HG02571 (cell line): ENCODE measurements at regions not wholly inside any gene's neighbourhood (a gene's known extent, or its start where the extent isn't known, plus 50 kb on each side); places are given as distances from the start of the nearest gene placed in this dataset.

ENCODE experiments used
- ATAC-seq: cut with Tn5 transposase; IDR thresholded peaks from one replicate; pipeline ENCODE4 v1.9.1; 2021; ENCODE audit warnings: mild to moderate bottlenecking, moderate library complexity; ENCODE audit not compliant: unreplicated experiment

DNA sequence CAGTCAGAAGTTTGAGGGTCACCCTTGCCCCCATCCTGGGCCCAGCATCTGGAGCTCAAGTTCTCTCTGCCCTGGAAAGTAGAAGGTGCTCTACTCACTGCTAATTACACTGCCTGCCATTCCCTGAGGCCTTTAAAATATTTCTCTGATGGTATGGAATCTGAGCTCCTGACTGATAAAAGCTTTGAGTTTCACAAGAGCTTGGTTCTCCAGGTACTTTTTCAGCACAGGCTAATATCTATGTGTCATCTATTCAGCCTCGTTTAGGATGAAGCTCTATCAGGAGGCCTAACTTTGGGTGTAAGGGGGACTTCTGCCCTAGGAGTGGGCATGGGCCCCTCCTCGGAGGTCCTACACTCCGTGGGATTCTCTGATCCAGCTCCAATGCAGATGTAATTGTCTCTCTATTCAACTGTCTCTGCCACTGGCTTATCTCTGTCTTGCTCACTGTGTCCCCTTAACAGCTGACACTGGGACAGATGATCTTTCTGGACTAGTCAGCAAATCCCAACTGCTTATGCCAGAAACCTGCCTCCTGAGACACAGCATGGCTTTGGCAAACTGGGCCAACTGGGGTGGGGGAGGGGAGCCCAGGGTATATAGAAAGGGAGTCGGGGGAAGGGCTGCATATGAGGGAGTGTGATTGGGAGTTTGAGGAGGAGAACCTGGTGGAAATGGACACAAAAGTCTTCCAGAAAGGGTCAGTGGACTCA, 104.2 kb upstream of the GADD45A start:
- ATAC-seq = no peak

GRCh38 chr1:67582625-67583461, 102.2 kb upstream of the GADD45A start:
- ATAC-seq = no peak

- no peak for ATAC-seq
Measured at GRCh38 chr1:67583462-67583950, 101.5 kb upstream of the GADD45A start.

DNA sequence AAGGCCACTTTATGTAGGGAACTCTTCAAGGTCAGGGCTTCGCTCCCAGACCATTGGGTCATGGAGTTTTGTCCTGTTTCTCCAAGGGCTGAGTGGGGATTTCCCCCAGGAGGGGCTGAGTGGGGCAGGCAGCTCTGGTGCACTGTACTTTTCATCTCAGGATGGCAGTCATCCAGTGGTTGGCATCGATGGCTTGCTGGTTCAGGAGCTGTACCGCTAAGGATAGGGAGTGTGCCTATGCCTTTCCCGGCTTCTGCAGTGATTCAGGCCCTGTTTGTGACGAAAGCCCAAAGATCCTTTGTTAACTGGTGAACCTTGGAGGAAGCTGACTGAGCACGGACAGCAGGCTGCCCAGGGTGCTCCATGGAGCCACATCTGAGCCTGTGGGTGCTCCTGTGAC, 100.1 kb upstream of the GADD45A start:
- no peak for ATAC-seq

DNA sequence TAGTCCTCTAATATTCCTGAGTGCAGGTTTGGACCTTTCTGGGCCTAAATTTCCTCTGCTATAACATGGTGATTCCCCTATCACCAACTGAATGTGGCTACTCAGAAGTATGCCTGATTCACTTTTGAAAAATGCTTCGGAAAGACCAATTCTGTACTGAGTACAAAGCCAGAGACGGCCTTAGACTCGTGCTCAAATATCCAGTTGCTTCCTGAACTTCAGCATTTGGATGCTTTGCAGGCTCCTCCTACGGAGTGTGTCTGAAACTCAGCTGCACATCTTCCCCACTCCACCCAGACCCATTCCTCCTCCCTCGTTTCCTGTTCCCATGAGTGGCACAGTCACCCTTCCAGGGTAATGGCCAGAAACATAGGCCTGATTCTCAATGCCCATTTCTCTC, 98.4 kb upstream of the GADD45A start:
- no peak for ATAC-seq

GRCh38 chr1:67588178-67588855, 96.7 kb upstream of the GADD45A start:
- ATAC-seq = no peak

DNA sequence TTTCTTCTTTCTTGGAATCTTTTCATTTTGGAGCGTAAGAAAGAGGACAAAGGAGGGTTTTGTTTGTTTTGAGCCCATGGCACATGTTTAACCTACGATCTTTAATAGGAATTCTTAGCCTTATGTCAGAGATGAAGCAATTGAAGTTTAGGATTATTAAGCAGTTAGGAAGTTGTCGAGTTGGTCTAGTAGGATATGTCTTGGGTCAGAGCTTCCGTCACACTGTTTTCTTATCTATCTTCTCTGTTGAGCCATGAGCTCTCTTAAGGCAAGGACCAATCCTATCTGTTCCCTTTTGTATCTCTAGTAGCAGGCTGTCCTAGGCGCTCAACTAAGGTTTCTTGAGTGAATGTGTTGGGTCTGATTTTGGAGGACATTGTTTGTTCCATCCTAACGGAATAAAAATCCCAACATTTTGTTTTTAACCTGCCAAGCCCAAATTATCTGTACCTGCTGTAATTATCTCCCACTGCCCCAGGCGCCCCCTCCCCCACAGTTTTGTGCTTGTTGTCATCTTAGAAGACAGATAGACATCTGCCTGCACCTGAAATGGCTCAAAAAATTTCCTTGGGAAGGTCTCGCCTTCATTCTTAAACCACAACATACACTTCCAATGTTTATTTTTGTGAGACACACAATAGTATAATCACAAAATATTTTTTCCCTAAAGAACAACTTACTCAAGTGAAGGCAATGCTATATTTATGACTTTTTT, 95.3 kb upstream of the GADD45A start:
- ATAC-seq = no peak

DNA sequence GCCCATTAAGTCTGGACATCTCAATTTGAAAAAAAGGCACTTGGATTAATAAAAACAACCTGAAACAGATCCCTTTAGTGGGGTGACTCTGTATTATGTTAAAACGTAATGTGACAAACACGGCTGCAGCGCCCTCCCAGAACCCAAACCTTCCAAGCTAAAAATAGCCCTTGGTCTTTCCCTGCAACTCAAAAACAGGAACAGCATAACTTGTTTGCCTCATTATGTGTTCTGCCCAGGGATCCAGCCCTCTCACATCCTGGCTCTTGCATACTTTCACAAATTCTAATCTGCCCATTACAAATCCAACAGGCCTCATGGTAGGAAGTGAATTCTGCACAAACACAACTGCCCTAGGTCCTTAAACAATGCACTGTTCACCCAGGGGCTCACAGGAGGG, 94.7 kb upstream of the GADD45A start:
- ATAC-seq = no peak

GRCh38 chr1:67594764-67595163, 90.2 kb upstream of the GADD45A start:
- ATAC-seq = no peak

- ATAC-seq = no peak
Measured at GRCh38 chr1:67596674-67597073, 88.3 kb upstream of the GADD45A start.

DNA sequence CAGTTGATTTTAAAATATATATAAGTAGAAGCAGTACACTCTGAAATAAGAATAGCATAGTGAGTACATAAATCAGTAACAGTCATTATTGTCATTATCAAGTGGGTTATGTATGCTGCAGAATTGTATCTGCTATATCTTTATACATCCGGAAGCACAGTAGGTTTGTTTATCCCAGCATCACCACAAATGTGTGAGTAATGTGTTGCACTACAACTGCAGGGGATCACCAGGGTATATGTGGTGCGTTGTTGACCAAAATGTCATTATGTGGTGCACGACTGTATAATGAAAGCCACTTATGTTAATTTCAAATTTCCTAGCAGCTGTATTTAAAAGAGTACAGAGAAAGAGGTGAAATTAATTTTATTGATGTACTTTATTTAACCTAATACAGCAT, 87.7 kb upstream of the GADD45A start:
- ATAC-seq = no peak

DNA sequence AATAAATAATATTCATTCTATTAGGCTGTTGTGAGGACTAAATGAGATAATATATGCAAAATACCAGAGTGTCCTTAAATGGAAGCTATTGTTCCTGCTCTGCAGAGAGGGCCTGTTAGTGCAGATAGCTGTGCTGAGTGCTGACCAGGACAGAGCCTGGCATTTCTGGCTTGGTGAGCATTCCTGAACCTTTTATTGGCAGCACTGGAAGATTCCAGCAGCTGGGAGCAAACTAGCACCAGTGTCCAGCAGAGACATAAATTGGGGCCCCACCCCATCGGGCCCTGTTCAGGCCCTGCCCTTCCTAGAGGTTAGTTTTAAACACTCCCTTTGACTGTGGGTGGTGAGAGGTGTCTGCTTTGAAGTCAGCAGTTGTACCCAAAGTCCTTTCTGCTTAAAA, 85.9 kb upstream of the GADD45A start:
- ATAC-seq = no peak

GRCh38 chr1:67601539-67601938, 83.5 kb upstream of the GADD45A start:
- no peak for ATAC-seq

- ATAC-seq = no peak
Measured at GRCh38 chr1:67601955-67602354, 83.0 kb upstream of the GADD45A start.

- ATAC-seq = no peak
Measured at GRCh38 chr1:67604778-67605177, 80.2 kb upstream of the GADD45A start.

GRCh38 chr1:67605209-67605780, 79.7 kb upstream of the GADD45A start:
- no peak for ATAC-seq

- ATAC-seq = no peak
Measured at GRCh38 chr1:67607286-67607685, 77.7 kb upstream of the GADD45A start.

DNA sequence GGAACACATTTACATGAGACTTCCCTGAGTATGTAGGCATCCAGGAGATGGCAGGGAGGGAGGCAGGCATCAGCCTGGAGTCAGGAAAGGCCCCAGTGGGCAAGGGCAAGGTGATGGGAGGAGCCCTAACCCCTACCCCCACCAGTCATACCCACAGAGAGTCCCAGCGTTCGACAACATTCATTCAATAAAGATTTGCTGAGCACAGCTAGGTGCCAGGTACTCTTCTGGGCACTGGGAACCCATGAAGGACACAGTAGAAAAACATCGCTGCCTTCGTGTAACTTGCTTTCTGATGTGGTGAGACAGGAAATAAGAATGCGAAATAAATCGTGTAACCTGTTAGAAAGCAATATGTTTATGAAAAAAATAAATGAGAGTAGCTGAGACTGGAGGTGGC, 77.3 kb upstream of the GADD45A start:
- no peak for ATAC-seq

DNA sequence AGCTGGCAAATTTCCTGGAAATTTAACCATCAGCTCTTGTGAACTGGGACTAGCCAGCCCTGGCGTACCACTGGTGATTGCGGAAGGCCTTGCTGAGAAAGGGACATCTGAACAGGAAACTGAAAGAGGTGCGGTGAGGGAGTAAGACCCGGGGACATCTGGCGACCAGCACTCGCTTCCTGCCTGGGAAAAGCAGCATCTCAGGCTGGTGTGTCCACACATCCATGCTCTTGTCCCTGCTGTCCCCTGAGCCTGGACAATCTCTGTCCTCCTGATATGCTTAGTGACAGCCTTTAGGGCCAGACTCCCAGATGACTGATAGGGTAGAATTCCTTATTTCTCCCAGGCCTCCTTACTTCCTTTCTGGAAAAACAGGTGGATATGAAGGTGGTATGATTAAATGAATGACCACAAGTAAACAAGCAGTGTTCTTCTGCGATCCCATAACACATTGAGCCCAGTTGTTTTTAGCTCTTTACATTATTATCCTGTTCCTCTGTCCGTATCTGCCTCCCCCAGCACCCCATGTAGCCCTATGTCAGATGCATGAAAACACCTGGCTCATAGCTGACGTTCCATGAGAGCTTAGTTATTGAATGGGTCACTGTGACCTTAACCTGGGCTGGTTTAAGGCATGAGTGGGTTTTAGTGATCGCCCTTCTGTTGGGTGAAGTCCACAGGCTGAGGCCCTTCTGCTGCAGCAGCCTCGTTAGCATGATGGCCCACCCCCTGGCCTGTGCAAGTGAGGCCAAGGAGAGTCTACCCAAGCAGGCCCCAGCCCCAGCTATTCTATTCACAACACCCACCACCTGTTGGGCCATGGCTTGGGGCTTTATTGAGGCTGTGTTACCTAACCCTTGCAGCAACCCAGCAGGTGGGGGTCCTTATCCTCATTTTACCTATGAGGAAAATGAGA, 76.1 kb upstream of the GADD45A start:
- ATAC-seq = no peak
